SKM-1 treated with dmso at 0.1 percent for 144 hours (cell line): ENCODE measurements at regions not wholly inside any gene's neighbourhood (a gene's known extent, or its start where the extent isn't known, plus 50 kb on each side); places are given as distances from the start of the nearest gene placed in this dataset.

Experiments
- DNase-seq: peaks from one replicate; lab custom pipeline; 2025; ENCODE audit not compliant: unreplicated experiment; lab: John Stamatoyannopoulos, UW

DNA sequence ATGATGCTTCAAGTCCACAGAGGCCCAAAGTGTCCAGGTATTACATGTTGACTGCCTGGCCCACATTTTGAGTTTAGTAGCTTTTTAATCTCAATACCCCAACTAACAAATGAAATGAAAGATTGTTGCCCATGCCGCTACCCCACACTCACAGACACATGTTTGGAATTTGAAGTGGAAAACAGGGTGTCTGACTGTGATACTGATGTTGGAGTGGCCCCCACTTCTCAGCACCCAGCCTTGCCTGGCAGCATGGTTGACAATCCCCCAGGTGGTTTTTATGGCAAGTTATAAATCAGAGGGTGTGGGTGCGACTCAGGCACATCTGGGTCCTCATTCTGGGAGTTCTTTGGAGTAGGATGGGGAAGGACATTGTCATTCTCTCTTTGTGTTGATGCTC, 314.7 kb upstream of the ZNF32 start:
- no peak for DNase-seq

- no peak for DNase-seq
Measured at GRCh38 chr10:43962346-43963191, 313.9 kb upstream of the ZNF32 start.

- DNase-seq = no peak
Measured at GRCh38 chr10:43961523-43962345, 313.1 kb upstream of the ZNF32 start.

DNA sequence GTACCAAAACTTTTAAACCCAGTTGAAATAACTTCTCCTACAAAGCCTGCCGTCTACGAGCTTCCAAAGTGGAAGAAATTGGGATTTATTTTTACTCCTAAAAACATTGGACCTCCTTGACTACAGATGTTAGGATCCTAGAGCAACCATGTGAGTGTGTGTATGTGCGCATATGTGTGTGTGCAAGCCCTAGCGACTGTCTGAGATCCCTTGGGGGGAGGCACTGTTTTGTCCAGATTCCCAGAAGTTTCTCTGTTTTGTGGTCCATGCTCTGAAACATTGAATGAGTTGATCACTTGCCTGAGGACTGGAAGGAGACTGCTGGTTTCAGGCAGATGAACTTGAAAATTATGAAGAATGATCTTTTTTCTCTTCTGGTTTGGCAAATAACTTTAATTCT, 312.3 kb upstream of the ZNF32 start:
- no peak for DNase-seq

DNA sequence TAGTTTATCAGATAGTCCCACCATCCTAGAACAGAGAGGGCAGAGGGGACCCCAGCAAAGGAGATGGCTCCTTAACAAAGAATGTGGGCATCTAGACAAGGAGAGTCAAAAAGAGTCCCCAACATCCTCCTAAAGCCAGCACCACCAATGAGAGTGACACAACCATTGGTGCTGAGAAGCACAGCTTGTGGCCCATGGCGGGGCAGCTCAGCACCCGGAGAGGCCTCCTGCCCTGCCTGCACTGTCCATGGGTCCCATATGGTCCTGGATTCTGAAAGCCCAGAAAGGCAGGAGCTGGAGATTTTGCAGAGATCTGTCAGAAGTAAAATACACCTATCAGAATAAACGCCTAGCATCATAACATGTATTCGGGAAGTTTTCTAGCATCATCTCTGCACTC, 311.8 kb upstream of the ZNF32 start:
- DNase-seq = no peak

DNA sequence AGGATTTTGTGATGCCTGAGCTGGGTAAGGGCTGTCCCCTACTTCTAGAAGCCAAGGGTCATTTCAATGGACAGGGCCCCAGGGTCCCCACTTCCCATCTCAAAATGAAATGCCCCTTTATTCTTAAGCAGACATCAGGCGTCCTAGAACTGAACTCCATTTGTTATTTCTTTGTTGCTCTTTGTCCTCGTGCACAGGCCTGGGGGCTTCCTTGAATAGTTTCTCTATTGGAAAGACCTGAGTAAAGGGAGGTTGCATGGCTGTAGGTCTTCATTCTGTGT, 311.4 kb upstream of the ZNF32 start:
- DNase-seq = no peak

DNA sequence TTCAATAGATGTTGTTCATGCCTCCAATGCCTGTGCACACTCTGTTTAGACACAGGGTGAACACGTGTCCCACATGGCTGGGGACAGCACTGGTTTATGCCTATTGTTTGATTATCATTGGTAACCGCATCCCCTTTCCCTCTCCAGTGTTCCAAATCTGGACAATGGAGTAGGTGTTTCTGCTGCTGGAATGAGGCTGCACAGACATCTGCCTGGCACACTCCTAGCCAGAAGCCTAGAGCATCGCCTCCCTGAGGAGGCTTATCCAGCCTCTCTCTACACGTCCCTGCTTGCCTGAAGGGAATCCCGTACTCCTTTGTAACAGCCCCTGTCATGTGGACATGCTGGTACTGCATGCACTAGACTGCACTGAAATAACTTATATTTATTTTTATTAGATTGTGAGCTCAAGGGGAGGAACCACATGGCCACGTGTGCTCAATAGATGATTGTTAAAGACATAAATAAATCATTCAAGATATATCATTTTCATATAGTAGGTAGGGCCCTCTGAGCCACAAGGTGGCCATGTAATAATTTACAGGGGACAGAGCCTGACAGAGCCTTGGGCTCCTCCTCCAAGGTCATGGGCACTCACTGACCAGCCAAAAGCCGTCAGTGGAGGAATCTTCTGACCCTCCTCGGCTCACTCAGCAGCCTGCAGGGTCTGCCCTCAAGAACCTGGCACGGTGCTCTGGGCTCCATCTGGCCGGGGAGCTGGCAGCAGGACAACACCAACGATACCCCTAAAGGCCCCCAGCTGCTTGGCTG, 310.9 kb upstream of the ZNF32 start:
- no peak for DNase-seq

DNA sequence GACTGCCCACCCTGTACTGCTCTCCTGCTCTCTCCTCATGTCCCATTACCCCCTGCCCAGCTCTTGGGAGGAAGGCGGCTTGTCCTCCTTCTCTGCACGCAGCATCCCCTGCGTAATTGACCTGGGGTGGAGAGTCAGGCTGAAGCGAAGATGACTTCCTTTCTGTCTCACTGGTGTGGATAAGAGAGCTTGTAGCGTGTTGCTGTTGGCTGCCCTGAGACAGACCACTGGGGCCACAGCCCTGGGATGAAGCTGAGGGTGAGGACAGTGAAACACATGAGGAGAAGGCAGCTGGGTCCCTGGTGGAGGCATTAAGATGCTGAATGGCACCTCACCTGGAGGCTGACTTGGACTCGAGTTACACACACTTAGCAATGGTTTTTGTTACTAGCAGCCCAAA, 310.3 kb upstream of the ZNF32 start:
- no peak for DNase-seq

- DNase-seq = no peak
Measured at GRCh38 chr10:43958071-43958432, 309.4 kb upstream of the ZNF32 start.

DNA sequence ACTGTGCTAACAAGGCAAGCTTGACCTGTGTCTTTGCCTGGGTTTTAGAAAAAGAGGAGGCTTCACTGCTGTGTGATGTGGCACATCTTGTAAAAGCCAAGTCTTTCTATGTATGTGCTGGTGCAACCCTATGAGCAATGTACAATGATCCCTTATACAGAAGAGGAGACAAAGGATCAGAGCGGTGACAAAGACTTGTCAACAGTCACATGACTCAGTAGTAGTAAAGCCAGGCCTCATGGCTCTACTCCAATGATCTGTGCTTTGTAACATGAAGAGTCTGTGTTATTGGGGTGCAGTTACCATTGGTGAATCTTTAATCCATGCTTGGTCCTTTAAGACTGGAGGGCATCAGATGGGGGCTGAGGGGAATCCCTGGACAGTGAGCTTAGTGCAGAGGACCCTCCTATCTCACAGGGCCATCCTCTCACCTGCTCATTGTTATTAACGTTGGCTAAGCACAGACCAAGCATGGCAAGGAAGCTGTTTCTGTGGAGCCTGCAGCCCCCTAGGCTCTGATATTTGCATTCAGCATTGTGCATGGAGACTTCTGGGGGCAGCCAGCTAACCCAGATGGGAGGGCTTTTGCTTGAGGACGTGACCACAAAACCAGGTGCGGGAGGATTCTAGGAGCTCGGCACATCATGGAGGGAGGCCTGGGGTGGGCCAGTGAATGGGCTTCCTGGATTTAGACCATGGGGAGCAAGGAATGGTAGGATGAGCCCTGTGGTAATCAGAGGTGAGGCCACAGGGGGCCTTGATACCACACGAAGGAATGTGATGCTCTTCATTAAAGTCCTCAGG, 308.8 kb upstream of the ZNF32 start:
- DNase-seq = no peak

DNA sequence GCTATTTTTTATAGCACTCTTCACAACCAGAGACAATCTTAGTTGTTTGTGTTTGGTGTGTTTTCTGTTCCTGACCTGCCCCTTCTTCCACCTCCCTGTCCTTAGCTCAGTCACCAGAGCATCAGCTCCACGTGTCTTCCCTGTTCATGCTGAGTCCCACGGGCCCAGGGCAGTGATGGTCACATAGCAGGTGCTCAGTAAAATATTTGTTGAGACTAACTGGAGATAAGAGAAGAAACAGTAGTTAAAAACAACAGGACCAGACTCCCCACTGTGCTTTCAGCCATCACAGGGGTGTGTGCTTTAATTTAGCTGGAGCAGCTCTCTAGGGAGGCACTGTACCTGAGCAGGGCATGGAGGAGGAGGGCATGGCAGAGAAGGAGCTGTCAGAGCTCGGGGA, 307.3 kb upstream of the ZNF32 start:
- no peak for DNase-seq

DNA sequence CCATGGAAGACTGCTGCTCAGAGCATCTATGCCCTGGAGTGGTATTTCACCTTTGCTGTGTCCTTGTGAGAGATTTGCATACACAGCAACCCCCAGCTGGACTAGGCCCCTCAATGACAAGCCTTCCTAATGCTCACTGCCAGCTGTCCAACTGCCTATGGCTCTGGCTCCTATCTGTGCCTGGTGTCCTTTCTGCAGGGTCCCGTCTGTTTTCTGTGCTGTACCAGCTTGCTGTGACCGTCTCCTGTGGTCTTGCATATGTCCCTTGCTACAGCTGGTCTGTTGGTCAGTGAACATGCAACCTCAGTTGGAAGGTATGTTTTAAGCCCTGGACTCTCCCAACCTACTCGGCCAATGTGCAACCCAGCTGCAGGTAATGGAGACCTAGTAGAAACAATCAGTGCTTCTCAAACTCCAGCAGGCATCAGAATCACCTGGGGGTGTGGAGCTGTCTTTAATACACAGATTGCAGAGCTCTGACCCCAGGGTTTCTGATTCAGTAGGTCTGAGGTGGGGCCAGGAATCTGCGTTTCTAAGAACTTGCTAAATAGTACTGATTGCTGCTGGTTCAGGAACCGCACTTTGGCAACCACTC, 306.4 kb upstream of the ZNF32 start:
- no peak for DNase-seq

GRCh38 chr10:43953672-43954071, 305.0 kb upstream of the ZNF32 start:
- no peak for DNase-seq

- no peak for DNase-seq
Measured at GRCh38 chr10:43952760-43953159, 304.1 kb upstream of the ZNF32 start.

GRCh38 chr10:43949351-43949750, 300.7 kb upstream of the ZNF32 start:
- no peak for DNase-seq

GRCh38 chr10:43946445-43946844, 297.8 kb upstream of the ZNF32 start:
- no peak for DNase-seq

GRCh38 chr10:43945908-43946307, 297.2 kb upstream of the ZNF32 start:
- DNase-seq = no peak

DNA sequence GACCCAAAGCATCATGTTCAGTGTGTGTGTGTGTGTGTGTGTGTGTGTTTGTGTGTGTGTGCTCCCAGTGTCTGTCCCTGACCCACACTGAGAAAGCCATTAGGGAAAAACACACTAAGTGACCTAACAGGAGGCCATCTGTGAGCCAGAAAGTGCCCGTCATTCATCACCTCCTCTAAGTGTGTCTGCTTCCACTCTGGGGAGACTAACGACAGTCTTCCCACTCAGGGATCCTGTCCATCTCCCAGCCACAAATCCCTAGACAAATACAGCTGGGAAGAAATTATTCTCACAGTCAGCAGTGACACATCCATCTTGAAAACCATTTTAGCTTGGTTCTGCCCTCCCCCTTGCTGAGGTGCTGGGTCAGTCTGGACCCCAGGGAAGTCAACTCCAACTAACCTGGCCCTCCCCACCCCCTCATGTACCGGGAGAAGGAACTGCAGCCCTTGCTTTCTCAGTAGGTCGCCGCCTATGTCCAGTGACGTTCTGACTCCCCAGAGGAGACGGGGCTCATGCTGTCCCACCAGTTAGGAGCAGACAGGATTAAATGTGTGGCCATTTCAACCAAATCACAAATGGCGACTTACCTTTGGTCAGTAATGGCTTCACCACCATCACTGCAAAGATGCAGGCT, 296.5 kb upstream of the ZNF32 start:
- DNase-seq = no peak

DNA sequence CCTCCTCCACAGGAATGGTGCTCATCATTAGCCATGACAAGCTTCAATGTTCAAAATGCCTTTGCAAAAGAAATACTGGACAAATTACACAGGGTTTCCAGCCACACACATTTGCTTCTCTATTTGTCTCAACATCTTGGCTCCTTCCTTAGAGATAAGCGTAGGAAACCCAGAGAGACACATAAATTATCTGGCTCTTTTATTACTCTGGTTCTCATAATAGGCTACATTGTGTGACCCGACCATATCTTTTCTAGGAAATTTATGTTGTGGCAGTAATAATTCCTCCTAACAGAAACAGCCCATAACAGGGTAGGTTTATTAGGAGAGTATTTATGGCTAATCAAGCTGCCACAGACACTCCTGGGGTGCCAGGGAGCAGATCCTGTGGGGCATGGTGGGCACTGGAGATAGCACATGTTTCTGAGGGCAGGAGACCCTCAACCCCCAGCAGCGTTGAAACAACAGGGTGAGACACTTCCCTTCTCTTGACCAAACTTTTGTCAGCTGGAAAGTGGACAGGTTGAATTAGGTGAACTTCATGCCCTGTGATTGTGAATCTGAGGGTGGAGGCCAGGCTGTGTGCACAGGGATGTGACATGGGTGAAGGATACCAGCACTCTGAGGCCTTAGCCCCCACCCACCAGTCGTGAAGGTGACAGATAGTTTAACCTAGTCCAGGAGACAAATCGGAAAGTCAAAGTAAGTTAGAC, 295.9 kb upstream of the ZNF32 start:
- DNase-seq = no peak
